ENCODE measurements at regions not wholly inside any gene's neighbourhood (a gene's known extent, or its start where the extent isn't known, plus 50 kb on each side); places are given as distances from the start of the nearest gene placed in this dataset.

DNA sequence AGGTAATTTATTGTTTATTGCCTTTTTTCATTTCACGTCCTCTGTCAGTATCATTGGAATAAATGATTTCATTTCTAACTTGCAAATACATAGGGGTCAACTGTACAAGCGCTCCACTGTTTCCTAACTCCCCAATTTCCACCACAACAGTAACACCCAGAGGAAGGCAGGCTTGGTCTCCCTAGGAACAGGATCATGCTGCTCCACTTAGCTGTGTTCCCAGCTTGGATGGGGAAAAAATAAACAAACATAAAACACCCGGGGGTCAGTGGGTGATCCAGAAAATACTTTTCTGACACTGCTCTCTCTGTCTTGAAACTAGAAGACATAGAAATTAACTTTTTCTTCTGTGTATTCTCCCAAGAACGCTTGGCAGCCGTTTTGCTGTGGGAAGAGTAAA, 772.5 kb downstream of the TRIML1 start:
- no peak overlapping the region for H3K4me3 ChIP-seq
- intact Hi-C loops (cut with DNase I): no loop called here
- no peak overlapping the region for H3K27ac ChIP-seq
- no peaks in the 10 kb centered on the region for H3K9me3 ChIP-seq
- WGBS, 2 donors: 61 to 66% methylated on average over 5 of the region's 5 CpGs
- no peak for DNase-seq
- TF ChIP-seq, protein P1, sequence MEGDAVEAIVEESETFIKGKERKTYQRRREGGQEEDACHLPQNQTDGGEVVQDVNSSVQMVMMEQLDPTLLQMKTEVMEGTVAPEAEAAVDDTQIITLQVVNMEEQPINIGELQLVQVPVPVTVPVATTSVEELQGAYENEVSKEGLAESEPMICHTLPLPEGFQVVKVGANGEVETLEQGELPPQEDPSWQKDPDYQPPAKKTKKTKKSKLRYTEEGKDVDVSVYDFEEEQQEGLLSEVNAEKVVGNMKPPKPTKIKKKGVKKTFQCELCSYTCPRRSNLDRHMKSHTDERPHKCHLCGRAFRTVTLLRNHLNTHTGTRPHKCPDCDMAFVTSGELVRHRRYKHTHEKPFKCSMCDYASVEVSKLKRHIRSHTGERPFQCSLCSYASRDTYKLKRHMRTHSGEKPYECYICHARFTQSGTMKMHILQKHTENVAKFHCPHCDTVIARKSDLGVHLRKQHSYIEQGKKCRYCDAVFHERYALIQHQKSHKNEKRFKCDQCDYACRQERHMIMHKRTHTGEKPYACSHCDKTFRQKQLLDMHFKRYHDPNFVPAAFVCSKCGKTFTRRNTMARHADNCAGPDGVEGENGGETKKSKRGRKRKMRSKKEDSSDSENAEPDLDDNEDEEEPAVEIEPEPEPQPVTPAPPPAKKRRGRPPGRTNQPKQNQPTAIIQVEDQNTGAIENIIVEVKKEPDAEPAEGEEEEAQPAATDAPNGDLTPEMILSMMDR (IDR thresholded peaks at IDR 0.05): no peak
- no peaks in the 10 kb centered on the region for H3K4me1 ChIP-seq
- no peak for ATAC-seq
- H3K36me3 ChIP-seq: no peaks in the 10 kb centered on the region
- no peaks in the 10 kb centered on the region for H3K27me3 ChIP-seq
- FAIRE-seq: no peak

DNA sequence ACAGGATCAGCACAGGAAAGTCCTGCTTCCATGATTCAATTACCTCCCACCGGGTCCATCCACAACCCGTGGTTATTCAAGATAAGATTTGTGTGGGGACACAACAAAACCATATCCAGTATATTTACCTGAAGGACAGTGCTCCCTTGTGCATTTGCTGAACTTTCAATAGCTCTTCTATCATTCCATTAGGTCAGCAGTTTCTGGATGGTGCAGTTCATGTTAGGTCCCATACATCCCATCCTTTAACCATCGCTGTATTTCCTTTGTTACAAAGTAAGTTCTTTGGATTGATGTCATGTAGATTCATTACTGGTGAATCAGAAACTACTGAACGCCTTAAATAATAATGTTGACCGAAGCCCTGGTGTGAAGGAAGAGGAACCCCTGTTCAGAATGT, 775.9 kb downstream of the TRIML1 start:
- Histone ChIP-seq H3K27me3 (no peaks in the 10 kb centered on the region), H3K27ac (no peak overlapping the region), H3K4me1 (no peaks in the 10 kb centered on the region), H3K4me3 (no peak overlapping the region), H3K9me3 (no peaks in the 10 kb centered on the region), H3K36me3 (no peaks in the 10 kb centered on the region)
- ATAC-seq (no peak), FAIRE-seq (no peak), DNase-seq (no peak)
- intact Hi-C loops (cut with DNase I): no loop called here
- 58 to 64% methylated on average over 5 of the region's 5 CpGs for WGBS, 2 donors
- TF ChIP-seq, protein P1 (IDR thresholded peaks at IDR 0.05): no peak

DNA sequence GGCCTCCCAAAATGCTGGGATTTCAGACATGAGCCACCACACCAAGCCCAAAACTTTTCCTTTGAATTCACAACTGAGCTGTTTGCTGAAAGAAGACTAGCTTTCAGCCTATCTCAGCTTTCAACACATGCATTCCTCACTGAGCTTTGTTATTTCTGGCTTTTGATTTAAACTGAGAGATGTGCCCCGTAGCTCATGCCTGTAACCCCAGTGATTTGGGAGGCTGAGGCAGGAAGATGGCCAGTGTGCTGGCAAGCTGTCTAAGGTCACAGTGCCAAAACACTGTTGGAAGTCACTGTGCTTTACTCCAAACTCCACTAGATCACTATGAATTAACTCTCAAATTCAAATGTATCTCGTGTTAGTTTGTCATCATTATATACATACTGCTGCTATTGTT, 779.5 kb downstream of the TRIML1 start:
- H3K27ac ChIP-seq: no peak overlapping the region
- H3K4me1 ChIP-seq: no peaks in the 10 kb centered on the region
- ATAC-seq (no peak), DNase-seq (no peak), FAIRE-seq (no peak)
- H3K36me3 ChIP-seq: no peaks in the 10 kb centered on the region
- H3K9me3 ChIP-seq: no peaks in the 10 kb centered on the region
- 41 to 61% methylated on average over 2 of the region's 2 CpGs for WGBS, 2 donors
- H3K4me3 ChIP-seq: no peak overlapping the region
- TF ChIP-seq, protein P1 (IDR thresholded peaks at IDR 0.05): no peak
- H3K27me3 ChIP-seq: no peaks in the 10 kb centered on the region
- intact Hi-C loops (cut with DNase I): no loop called here

DNA sequence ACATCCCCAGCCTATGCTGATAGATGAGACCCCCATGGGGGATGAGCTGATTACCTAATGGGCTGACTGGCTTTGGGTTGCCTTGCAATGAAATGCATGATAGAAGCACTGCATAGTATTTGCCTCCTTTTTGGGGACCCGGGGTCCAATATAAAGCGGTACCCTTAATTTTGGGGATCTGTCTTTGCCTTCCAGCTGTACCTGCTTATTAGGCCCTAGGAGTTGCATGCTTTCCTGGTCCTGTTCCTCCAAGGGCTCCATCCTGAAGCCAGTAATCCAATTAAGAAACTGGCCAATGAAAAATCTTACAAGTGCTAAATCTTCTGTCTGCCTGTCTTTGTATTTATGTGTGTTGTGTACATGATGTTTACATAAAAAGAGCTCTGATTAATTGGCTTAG, 791.6 kb downstream of the TRIML1 start:
- intact Hi-C loops (cut with DNase I): no loop called here
- no peak for DNase-seq
- no peak overlapping the region for H3K27ac ChIP-seq
- no peak for FAIRE-seq
- no peak overlapping the region for H3K4me3 ChIP-seq
- WGBS, 2 donors: 75 to 85% methylated on average over 2 of the region's 2 CpGs
- H3K27me3 ChIP-seq: no peaks in the 10 kb centered on the region
- no peaks in the 10 kb centered on the region for H3K36me3 ChIP-seq
- no peak for ATAC-seq
- no peaks in the 10 kb centered on the region for H3K9me3 ChIP-seq
- H3K4me1 ChIP-seq: no peaks in the 10 kb centered on the region
- TF ChIP-seq, protein P1 (IDR thresholded peaks at IDR 0.05): no peak

DNA sequence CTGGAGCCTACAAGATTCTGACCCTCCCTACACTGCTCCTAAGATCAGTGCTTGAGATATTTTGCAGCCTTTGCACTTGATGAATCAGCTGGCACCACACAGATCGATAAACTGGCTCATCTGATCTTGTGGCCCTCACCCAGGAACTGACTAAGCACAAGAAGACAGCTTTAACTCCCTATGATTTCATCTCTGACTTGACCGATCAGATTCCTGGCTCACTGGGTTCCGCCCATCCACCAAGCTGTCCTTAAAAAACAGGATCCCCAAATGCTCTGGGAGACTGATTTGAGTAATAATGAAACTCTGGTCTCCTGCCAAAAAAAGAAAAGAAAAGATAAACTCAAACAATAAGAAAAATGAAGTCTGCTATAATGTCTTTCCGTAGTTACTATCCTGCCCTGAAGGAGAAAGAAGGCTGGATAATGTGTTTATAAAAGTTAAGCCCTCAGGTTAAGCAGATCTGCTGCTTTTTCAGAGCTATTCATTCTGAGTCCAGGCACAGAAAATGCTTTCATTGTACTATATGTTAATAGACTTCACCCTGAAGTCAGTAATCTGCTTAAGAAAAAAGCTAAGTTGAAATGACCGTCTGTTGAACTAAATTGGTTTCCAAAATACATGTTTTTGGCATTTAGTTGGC, 795.2 kb downstream of the TRIML1 start:
- FAIRE-seq (no peak), ATAC-seq (no peak), DNase-seq (no peak)
- TF ChIP-seq, protein P1 (IDR thresholded peaks at IDR 0.05): no peak
- no peaks in the 10 kb centered on the region for H3K36me3 ChIP-seq
- H3K9me3 ChIP-seq: no peaks in the 10 kb centered on the region
- WGBS, 2 donors: 72 to 78% methylated on average over 5 of the region's 5 CpGs
- H3K27me3 ChIP-seq: no peaks in the 10 kb centered on the region
- intact Hi-C loops (cut with DNase I): no loop called here
- H3K4me3 ChIP-seq: no peak overlapping the region
- H3K4me1 ChIP-seq: no peaks in the 10 kb centered on the region
- H3K27ac ChIP-seq: no peak overlapping the region

Data from pancreas (tissue), 10 donors.